ENCODE measurements at regions not wholly inside any gene's neighbourhood (a gene's known extent, or its start where the extent isn't known, plus 50 kb on each side); places are given as distances from the start of the nearest gene placed in this dataset.
A peak's percentile ranks its signal among the peaks of the same experiment; 100 is the strongest.

DNA sequence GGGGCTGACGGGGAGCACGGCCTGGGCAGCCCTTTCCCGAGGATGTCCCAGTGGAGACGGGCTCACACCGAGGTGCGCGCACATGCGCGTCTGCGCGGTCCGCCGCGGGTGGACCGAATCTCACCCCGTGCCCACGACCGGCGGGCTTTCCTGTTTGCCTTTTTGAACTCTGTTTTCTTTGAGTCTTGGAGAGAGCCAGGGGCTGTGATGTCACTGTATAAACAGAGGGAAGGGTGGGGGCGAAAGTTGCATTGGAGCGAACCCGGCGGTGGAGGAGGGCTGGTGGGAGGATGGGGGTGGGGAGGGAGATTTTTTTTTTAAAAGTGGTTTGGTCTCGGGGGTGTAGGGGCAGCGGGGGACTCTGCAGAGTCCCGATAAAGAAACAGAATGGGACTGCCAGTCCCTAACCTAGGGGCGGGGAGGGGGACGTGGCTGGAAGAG is 141.2 kb upstream of the CTAGE1 start:
- no peak overlapping the region for H3K27ac ChIP-seq (ENCODE audit: control insufficient read depth, insufficient read depth)
- no peak overlapping the region for H2AFZ ChIP-seq (ENCODE audit: control insufficient read depth, low read depth, low read length)
- H3K4me3 ChIP-seq: no peak overlapping the region
- ChIA-PET SMC1A (ENCODE audit: uncharacterized antibody, unreplicated experiment) (no interaction called here), CTCF (no interaction called here), POLR2A (no interaction called here), RAD21 (ENCODE audit: unreplicated experiment) (no interaction called here)
- ATAC-seq: no peak
- no peaks in the 10 kb centered on the region for H4K20me1 ChIP-seq (ENCODE audit: control insufficient read depth, insufficient read depth)
- WGBS (ENCODE audit: insufficient coverage, insufficient replicate concordance, low lambda C conversion rate, missing lambda C conversion rate): 41% methylated on average over 22 of the region's 28 CpGs
- intact Hi-C loops (cut with micrococcal nuclease; ENCODE audit: unreplicated experiment): loop anchor here (10.0 kb wide), 1 partner anchor 304 kb away; no protein-coding TSS in a partner anchor
- H3K4me1 ChIP-seq (ENCODE audit: control insufficient read depth, insufficient read depth, low read length): no peaks in the 10 kb centered on the region
- no peak for DNase-seq (ENCODE audit: low read depth, low spot score)
- H3K9ac ChIP-seq (ENCODE audit: control insufficient read depth, insufficient read depth, low read length): no peak overlapping the region
- no peaks in the 10 kb centered on the region for H3K36me3 ChIP-seq (ENCODE audit: control insufficient read depth in 2 of 2, insufficient read depth in 2 of 2, low read length in 1 of 2)
- H3K9me3 ChIP-seq (replicated peaks; ENCODE audit: control insufficient read depth, insufficient read depth, low read length): no peaks in the 10 kb centered on the region
- in situ Hi-C loops (cut with MboI): no loop called here
- TF ChIP-seq EED (IDR thresholded peaks at IDR 0.05; ENCODE audit: low read depth) (no peak), SMAD1 (IDR thresholded peaks at IDR 0.05; ENCODE audit: low read depth, partially characterized antibody) (no peak), FOS (IDR thresholded peaks at IDR 0.05; ENCODE audit: borderline replicate concordance, extremely low read depth, insufficient read length) (no peak), IKZF1 (conservative IDR thresholded peaks at IDR 0.05) (no peak), SPI1 (IDR thresholded peaks at IDR 0.05; ENCODE audit: borderline replicate concordance, insufficient read depth, low read depth, low read length) (no peak)
- H3K4me2 ChIP-seq (ENCODE audit: control insufficient read depth, insufficient read depth): no peak overlapping the region
- no peaks in the 10 kb centered on the region for H3K79me2 ChIP-seq (ENCODE audit: control insufficient read depth, insufficient read depth, low read length)
- no TSS peak for BruUV-seq (replicated peaks)
- peaks cover 2 to 3% of the 10 kb centered on the region in 2 experiments; a peak in 2 of 4 replicates for H3K27me3 ChIP-seq (replicated peaks in 1 of 2; ENCODE audit: control insufficient read depth in 2 of 2, insufficient read depth in 2 of 2, low read length in 1 of 2)
- FAIRE-seq: no peak

- Histone ChIP-seq H3K4me1 (ENCODE audit: control insufficient read depth, insufficient read depth, low read length) (no peaks in the 10 kb centered on the region), H4K20me1 (ENCODE audit: control insufficient read depth, insufficient read depth) (no peaks in the 10 kb centered on the region), H3K36me3 (ENCODE audit: control insufficient read depth in 2 of 2, insufficient read depth in 2 of 2, low read length in 1 of 2) (no peaks in the 10 kb centered on the region), H3K4me2 (ENCODE audit: control insufficient read depth, insufficient read depth) (no peak overlapping the region), H3K9ac (ENCODE audit: control insufficient read depth, insufficient read depth, low read length) (no peak overlapping the region), H3K4me3 (no peak overlapping the region), H3K27ac (ENCODE audit: control insufficient read depth, insufficient read depth) (no peak overlapping the region), H2AFZ (ENCODE audit: control insufficient read depth, low read depth, low read length) (no peak overlapping the region), H3K9me3 (replicated peaks; ENCODE audit: control insufficient read depth, insufficient read depth, low read length) (no peaks in the 10 kb centered on the region), H3K79me2 (ENCODE audit: control insufficient read depth, insufficient read depth, low read length) (no peaks in the 10 kb centered on the region), H3K27me3 (replicated peaks in 1 of 2; ENCODE audit: control insufficient read depth in 2 of 2, insufficient read depth in 2 of 2, low read length in 1 of 2) (peaks cover 2 to 3% of the 10 kb centered on the region in 2 experiments; a peak in 2 of 4 replicates)
- no peak for ATAC-seq
- BruUV-seq (replicated peaks): no TSS peak
- in situ Hi-C loops (cut with MboI): loop anchor here (10.0 kb wide), 2 partner anchors 565 to 655 kb away; no protein-coding TSS in a partner anchor
- TF ChIP-seq SUZ12 (IDR thresholded peaks at IDR 0.05; ENCODE audit: unreplicated experiment): peak; percentile 92
- TF ChIP-seq, protein P1, sequence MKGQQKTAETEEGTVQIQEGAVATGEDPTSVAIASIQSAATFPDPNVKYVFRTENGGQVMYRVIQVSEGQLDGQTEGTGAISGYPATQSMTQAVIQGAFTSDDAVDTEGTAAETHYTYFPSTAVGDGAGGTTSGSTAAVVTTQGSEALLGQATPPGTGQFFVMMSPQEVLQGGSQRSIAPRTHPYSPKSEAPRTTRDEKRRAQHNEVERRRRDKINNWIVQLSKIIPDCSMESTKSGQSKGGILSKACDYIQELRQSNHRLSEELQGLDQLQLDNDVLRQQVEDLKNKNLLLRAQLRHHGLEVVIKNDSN (IDR thresholded peaks at IDR 0.05; ENCODE audit: borderline replicate concordance, extremely low read length, insufficient read depth, low read depth, low read length): no peak
- intact Hi-C loops (cut with micrococcal nuclease; ENCODE audit: unreplicated experiment): loop anchor here (10.0 kb wide), 1 partner anchor 305 kb away; no protein-coding TSS in a partner anchor
- ChIA-PET RAD21 (ENCODE audit: unreplicated experiment) (no interaction called here), POLR2A (no interaction called here), CTCF (no interaction called here), SMC1A (ENCODE audit: uncharacterized antibody, unreplicated experiment) (no interaction called here)
- no peak for FAIRE-seq
- no peak for DNase-seq (ENCODE audit: low read depth, low spot score)
- WGBS (ENCODE audit: insufficient coverage, insufficient replicate concordance, low lambda C conversion rate, missing lambda C conversion rate): 23% methylated on average over 62 of the region's 63 CpGs
These were observed 141.9 kb upstream of the CTAGE1 start for GRCh38 chr18:22559414-22560274.

Data from GM12878 (cell line).